Activated CD4-positive, alpha-beta T cell treated with anti-CD3 and anti-CD28 coated beads, Interleukin-2, Interleukin-6, amounts not matched to agents 100 ng/mL and 50 ng/mL, durations not matched to agents 16 hours and 8 hours (primary cell): ENCODE measurements at regions not wholly inside any gene's neighbourhood (a gene's known extent, or its start where the extent isn't known, plus 50 kb on each side); places are given as distances from the start of the nearest gene placed in this dataset.
"Not testable (repeated sequence)": the region's sequence is repeated elsewhere in the genome, so short reads cannot be mapped to it uniquely, and the experiment has no call there.

Experiments used
- DNase-seq: peaks from one replicate; pipeline ENCODE4 v3.0.0-alpha.2; 2020

GRCh38 chr16:35197656-35198055, 1738.2 kb downstream of the TP53TG3F start:
- no peak for DNase-seq

GRCh38 chr16:35198223-35199199, 1739.1 kb downstream of the TP53TG3F start:
- DNase-seq = no peak

DNA sequence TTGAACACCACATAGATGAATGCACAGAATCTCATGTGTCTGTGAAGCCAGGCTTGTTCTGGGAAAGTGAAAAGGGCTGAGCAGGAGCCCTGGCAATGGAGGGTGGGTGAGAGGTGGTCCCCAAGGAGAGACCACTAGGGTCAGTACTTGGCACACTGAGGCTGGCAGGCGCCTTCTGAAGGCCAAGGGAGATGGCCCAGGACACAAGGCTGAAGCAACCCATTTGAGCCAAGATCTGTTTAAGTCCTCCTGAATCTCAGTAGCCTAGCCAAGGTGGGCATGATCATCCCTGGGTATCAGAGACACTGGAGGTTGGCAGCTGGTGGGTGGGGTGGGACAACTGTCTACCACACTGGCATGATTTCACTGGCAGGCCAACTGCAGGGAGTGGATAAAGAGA, 1741.2 kb downstream of the TP53TG3F start:
- DNase-seq = no peak

GRCh38 chr16:35201151-35201550, 1741.7 kb downstream of the TP53TG3F start:
- no peak for DNase-seq

- DNase-seq = no peak
Measured at GRCh38 chr16:35203636-35204035, 1744.2 kb downstream of the TP53TG3F start.

GRCh38 chr16:35207059-35207999, 1747.9 kb downstream of the TP53TG3F start:
- no peak for DNase-seq

DNA sequence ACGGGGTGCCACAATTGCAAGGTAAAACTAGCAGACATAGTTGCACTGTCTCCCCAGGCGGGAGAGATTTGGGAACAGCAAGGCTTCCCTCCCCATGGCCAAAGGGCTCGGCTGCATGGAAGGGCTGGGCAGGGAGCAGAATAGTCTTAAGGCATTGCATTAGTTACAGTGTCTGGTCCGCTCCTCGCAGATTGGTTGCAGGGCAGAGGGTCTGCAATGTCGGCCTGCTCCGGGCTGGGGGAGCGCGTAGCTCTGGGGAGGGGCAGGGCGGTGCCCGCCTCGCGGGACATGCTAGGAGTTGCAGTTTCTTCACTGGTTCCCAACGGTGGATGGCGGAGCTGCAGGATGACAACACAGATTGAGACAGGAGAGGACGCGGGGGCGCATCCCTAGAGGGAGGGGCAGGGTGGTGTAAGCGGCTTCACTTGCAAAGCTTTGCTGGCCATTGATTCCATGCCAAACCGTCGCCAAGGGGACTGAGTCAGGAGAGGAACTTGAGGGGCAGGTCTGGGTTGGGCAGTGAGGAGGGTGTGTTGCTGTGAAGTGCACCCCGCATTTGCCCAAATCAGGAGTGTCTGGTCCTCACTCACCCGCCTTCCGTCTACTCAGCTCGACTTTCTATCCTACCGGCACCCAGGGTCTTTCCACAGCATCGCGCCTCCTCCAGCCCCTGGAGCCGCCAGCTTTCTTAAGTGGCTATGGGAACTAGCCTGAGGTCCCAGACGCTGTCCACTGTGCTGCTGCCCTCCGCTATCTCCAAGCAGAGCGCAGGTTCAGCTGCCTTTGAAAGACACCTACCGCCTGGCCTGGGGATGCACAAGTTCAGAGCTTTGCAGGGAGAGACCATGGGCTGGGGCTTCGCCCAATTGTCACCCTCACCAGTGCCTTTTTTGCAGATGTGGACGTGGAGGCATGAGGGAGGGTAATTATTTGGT, 1748.9 kb downstream of the TP53TG3F start:
- DNase-seq = no peak

GRCh38 chr16:35210681-35211433, 1751.4 kb downstream of the TP53TG3F start:
- DNase-seq = no peak

DNA sequence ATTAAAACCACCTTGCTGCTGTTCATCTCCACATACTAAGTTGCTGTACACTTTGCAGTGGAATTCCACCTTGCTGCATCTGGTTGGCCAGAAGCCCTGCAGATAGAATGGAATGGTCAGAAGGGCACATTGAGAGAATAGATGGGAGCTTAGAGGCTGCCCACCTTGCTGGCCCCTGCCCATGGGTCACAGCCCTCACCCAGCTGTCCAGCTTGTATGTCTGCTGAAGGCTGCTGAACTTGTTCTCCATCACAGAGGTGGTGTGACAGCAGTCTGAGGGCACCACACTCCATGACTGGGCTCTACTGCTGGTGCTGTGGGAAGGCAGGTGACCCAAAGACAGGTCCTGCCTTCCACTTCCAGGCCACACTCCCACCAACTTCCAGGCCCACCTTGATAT, 1755.4 kb downstream of the TP53TG3F start:
- no peak for DNase-seq

- no peak for DNase-seq
Measured at GRCh38 chr16:35215287-35215686, 1755.9 kb downstream of the TP53TG3F start.

GRCh38 chr16:35216261-35216660, 1756.8 kb downstream of the TP53TG3F start:
- DNase-seq = not testable (repeated sequence)

- DNase-seq = no peak
Measured at GRCh38 chr16:35221482-35222185, 1762.2 kb downstream of the TP53TG3F start.

DNA sequence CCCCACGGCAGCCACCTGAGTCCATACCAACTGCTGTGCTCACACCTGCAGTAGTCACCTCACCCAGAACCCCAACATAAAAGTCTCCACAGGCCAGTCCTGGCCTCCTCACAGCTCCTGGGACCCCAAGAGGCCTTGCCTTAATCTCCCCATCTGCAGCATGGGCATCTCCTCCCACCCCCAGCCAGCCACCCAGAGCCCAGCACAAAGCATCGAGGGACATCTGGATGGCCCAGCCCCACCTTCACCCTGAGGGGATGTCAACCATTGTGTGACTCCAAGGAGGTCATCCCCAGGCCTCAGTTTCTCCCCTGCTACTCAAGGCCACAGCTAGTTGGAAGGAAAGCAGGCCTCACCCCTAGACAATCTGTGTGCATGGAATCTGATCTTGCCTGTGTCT, 1775.3 kb downstream of the TP53TG3F start:
- DNase-seq = no peak

- DNase-seq = no peak
Measured at GRCh38 chr16:35239561-35239960, 1780.1 kb downstream of the TP53TG3F start.

DNA sequence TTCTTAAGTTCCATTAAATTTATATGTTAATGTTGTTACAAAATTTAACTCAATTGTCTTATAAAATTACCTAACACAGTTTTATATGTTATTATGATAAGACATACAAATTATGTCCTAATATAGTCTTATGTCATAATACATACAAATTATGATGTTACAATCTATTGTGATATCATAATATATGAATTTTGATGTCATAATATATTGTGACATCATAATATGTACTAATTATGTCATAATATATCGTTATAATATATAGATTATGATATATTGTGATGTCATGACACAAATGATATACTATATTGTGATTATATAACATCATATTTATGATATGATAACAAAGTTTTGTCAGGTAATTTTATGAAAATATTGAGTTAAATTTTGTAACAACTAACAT, 1789.6 kb downstream of the TP53TG3F start:
- DNase-seq = no peak

GRCh38 chr16:35252356-35252936, 1793.0 kb downstream of the TP53TG3F start:
- DNase-seq = no peak

DNA sequence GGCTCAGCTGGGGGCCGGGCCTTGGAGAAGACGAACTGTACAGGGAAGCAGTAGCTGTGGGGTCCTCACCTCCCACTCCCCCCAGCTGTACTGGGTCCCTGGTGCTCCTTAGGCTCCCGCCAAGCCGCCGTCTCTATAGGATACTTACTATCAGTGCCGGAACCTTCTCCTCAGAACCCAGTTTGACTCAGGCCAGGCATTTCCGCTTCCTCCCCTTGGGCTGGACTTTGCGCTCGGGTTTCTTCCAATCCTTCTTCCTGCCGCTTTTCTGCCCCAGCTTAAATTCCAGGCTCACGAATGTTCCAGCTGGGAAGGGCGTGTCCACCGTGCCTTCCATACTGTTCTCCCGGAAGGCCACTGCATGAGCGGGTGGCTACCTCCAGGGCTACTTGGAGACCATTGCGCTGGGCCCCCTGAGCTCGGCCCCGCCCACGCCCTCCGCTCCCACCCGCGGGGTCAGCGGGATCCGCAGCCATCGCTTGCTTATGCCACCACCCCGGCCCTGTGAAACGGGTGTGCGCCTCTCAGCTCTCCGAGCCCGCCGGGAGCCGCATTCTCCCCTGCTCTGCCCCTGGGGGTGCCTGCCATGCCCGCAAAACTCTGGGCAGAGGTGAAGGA, 1795.9 kb downstream of the TP53TG3F start:
- no peak for DNase-seq

GRCh38 chr16:35255816-35256215, 1796.4 kb downstream of the TP53TG3F start:
- DNase-seq = no peak

- DNase-seq = no peak
Measured at GRCh38 chr16:35258381-35258780, 1799.0 kb downstream of the TP53TG3F start.

DNA sequence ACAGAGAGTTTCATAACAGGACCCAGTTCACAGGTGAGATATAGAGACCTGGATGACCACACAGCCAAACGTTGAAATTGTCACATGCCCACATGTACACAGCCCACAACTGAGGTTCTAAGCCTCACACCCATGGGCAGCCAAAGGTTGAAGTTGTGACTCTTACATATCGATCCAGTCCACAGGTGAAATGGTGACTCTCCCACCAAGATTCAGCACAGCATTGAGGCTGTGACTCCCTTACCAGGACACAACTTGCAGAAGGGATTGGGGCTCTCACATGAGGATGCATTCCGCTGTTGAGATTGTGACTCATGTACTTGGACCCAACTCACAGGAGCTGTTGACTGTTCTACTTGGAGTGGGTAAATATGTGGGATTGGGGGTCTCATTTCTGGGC, 1836.4 kb downstream of the TP53TG3F start:
- DNase-seq = no peak
